ENCODE measurements at regions not wholly inside any gene's neighbourhood (a gene's known extent, or its start where the extent isn't known, plus 50 kb on each side); places are given as distances from the start of the nearest gene placed in this dataset.

DNA sequence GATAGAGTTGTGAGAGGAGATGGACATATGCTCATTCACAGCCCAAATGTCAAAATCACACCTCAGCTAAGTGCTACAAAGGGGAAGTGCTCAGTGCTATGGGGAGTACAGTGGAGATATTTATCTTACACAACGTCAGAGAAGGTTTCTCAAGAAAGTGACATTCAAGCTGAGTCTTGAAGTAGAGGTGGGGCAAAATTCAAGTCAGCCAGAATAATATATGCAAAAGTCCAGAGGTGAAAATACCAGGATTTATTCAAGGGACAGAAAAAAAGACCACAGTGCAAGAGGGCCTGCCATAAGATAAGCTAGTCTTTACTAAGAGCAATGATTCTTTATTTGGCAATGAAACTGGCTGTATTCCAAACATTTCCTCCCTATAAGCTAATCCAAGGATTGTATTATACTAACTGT is 327.8 kb upstream of the PIK3R1 start:
- no peak for TF ChIP-seq SIN3A (IDR thresholded peaks at IDR 0.05; ENCODE audit: borderline replicate concordance, insufficient read depth, low read length)
- TF ChIP-seq POLR2AphosphoS5 (IDR thresholded peaks at IDR 0.05; ENCODE audit: low read depth, low read length) = no peak
- TF ChIP-seq TAF1 (IDR thresholded peaks at IDR 0.05; ENCODE audit: borderline replicate concordance, insufficient read depth, low read length) = no peak
- TF ChIP-seq, protein P1, sequence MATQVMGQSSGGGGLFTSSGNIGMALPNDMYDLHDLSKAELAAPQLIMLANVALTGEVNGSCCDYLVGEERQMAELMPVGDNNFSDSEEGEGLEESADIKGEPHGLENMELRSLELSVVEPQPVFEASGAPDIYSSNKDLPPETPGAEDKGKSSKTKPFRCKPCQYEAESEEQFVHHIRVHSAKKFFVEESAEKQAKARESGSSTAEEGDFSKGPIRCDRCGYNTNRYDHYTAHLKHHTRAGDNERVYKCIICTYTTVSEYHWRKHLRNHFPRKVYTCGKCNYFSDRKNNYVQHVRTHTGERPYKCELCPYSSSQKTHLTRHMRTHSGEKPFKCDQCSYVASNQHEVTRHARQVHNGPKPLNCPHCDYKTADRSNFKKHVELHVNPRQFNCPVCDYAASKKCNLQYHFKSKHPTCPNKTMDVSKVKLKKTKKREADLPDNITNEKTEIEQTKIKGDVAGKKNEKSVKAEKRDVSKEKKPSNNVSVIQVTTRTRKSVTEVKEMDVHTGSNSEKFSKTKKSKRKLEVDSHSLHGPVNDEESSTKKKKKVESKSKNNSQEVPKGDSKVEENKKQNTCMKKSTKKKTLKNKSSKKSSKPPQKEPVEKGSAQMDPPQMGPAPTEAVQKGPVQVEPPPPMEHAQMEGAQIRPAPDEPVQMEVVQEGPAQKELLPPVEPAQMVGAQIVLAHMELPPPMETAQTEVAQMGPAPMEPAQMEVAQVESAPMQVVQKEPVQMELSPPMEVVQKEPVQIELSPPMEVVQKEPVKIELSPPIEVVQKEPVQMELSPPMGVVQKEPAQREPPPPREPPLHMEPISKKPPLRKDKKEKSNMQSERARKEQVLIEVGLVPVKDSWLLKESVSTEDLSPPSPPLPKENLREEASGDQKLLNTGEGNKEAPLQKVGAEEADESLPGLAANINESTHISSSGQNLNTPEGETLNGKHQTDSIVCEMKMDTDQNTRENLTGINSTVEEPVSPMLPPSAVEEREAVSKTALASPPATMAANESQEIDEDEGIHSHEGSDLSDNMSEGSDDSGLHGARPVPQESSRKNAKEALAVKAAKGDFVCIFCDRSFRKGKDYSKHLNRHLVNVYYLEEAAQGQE (IDR thresholded peaks at IDR 0.05; ENCODE audit: insufficient read depth in 1 of 2, low read depth in 2 of 2, low read length in 2 of 2) = no peak
- TF ChIP-seq FOXP2 (optimal IDR thresholded peaks at IDR 0.05; ENCODE audit: borderline replicate concordance, extremely low read depth, extremely low read length, insufficient read depth) = no peak

DNA sequence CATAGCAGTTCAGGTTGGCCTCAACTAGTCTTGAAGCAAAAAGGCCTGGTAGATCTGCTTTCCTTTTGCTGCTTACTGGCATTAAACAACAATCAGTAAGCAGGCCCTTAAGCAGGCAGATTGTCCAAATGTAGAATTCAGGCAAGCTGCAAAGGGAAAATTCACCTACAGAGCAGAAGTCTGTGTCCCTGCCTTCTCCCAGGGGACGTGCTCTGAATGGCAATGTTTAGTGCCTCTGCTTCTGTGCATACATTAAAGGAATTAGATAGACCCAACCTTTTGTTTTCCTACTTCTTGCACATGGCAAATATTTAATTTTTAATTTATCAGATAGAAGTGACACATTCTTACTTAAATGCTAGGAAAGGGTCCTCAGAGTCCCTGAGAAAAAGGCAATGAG is 328.8 kb upstream of the PIK3R1 start:
- TF ChIP-seq SIN3A (IDR thresholded peaks at IDR 0.05; ENCODE audit: borderline replicate concordance, insufficient read depth, low read length) (no peak), TAF1 (IDR thresholded peaks at IDR 0.05; ENCODE audit: borderline replicate concordance, insufficient read depth, low read length) (no peak), FOXP2 (optimal IDR thresholded peaks at IDR 0.05; ENCODE audit: borderline replicate concordance, extremely low read depth, extremely low read length, insufficient read depth) (no peak), POLR2AphosphoS5 (IDR thresholded peaks at IDR 0.05; ENCODE audit: low read depth, low read length) (no peak)
- TF ChIP-seq, protein P1 (IDR thresholded peaks at IDR 0.05; ENCODE audit: insufficient read depth in 1 of 2, low read depth in 2 of 2, low read length in 2 of 2) = no peak

DNA sequence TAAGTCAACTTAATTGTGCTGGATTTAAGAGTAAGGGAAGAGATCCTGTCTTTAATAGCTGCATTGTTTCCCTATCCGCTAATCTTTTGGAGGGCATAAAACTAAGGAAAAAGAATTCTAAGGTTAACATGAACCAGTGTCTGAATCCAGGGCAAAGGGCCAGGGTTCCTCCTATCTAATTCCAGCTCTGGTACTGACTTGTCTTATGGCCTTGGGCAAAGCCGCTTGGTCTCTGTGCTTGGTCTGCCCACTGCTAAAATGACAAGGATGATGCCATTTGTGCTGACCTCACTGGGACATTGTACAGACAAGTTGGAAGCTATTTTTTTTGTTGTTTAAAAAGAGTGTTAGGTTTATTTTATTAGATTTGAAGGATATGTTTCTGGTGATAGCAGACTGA is 334.7 kb upstream of the PIK3R1 start:
- TF ChIP-seq FOXP2 (optimal IDR thresholded peaks at IDR 0.05; ENCODE audit: borderline replicate concordance, extremely low read depth, extremely low read length, insufficient read depth) (no peak), SIN3A (IDR thresholded peaks at IDR 0.05; ENCODE audit: borderline replicate concordance, insufficient read depth, low read length) (no peak), POLR2AphosphoS5 (IDR thresholded peaks at IDR 0.05; ENCODE audit: low read depth, low read length) (no peak), TAF1 (IDR thresholded peaks at IDR 0.05; ENCODE audit: borderline replicate concordance, insufficient read depth, low read length) (no peak)
- TF ChIP-seq, protein P1 (IDR thresholded peaks at IDR 0.05; ENCODE audit: insufficient read depth in 1 of 2, low read depth in 2 of 2, low read length in 2 of 2) = no peak

DNA sequence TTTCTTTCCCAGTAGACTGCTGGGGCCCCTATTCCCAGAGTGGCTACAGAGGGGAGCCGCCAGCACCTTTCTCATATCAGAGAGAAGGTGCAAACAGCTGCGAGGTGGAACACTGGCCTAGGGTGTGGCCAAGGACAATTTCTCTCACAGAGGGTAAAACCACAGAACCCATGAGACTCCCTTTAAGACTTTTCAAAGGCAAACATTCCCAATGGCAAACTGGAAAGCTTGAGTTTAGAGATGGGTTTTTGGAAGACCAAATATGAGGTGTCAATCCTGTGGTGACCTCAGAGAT is 335.1 kb upstream of the PIK3R1 start:
- TF ChIP-seq SIN3A (IDR thresholded peaks at IDR 0.05; ENCODE audit: borderline replicate concordance, insufficient read depth, low read length) = no peak
- no peak for TF ChIP-seq POLR2AphosphoS5 (IDR thresholded peaks at IDR 0.05; ENCODE audit: low read depth, low read length)
- TF ChIP-seq FOXP2 (optimal IDR thresholded peaks at IDR 0.05; ENCODE audit: borderline replicate concordance, extremely low read depth, extremely low read length, insufficient read depth) = no peak
- TF ChIP-seq, protein P1 (IDR thresholded peaks at IDR 0.05; ENCODE audit: insufficient read depth in 1 of 2, low read depth in 2 of 2, low read length in 2 of 2) = no peak
- TF ChIP-seq TAF1 (IDR thresholded peaks at IDR 0.05; ENCODE audit: borderline replicate concordance, insufficient read depth, low read length) = no peak

Data from PFSK-1 (cell line).